ENCODE measurements at regions not wholly inside any gene's neighbourhood (a gene's known extent, or its start where the extent isn't known, plus 50 kb on each side); places are given as distances from the start of the nearest gene placed in this dataset.

DNA sequence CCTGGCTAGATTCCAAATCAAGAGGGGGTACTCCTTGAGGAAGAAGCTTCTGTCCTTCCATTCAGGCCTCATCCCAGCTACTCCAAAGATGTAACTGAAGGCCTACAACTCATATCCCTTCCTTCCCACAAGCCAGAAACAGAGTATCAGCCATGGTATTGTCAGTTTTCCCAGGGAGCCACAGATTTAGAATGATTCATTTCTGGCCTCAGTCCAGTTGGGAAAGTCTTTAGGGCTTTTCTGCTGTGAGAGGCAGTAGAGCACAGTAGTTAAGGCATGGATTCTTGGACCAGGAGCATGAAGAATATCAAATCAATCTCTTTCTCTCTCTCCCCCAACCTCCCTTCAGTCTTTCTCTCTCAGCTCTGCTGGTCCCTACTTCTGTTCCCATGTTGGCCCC lies 505.0 kb downstream of the BCOR start:
- Histone ChIP-seq H3K27ac (ENCODE audit: low read depth, low read length) (no peak overlapping the region), H3K27me3 (ENCODE audit: insufficient read depth, low read length) (no peaks in the 10 kb centered on the region), H3K4me3 (ENCODE audit: low read depth, low read length) (no peak overlapping the region), H3K36me3 (ENCODE audit: insufficient read depth, low read length) (no peaks in the 10 kb centered on the region), H3K4me1 (ENCODE audit: control insufficient read depth, insufficient read depth, low read length, unreplicated experiment) (no peaks in the 10 kb centered on the region), H2AFZ (ENCODE audit: low read length, unreplicated experiment) (no peak overlapping the region), H3K79me2 (ENCODE audit: control insufficient read depth, insufficient read depth, low read length, unreplicated experiment) (no peaks in the 10 kb centered on the region)

DNA sequence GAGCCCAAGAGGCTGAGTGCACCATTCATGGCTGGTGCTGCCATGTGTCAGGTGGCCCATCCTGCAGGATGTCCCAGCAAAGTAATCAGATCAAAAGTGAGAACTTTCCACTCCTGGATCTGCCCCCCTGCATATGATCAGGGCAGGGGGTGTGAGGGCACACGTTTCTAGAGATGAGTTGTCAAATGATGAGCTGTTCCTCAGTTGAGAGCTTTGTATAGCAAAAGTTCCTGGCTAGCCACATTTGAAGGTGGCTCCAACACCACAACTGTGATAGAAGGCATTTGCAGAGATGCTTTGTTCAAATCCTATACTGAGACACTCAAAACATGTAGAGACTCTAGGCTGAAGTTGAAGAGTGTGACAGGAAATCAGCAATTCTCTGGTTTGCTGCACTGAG lies 501.8 kb downstream of the BCOR start:
- H3K27ac ChIP-seq (ENCODE audit: low read depth, low read length) = no peak overlapping the region
- H3K27me3 ChIP-seq (ENCODE audit: insufficient read depth, low read length) = no peaks in the 10 kb centered on the region
- no peaks in the 10 kb centered on the region for H3K79me2 ChIP-seq (ENCODE audit: control insufficient read depth, insufficient read depth, low read length, unreplicated experiment)
- no peak overlapping the region for H2AFZ ChIP-seq (ENCODE audit: low read length, unreplicated experiment)
- no peaks in the 10 kb centered on the region for H3K4me1 ChIP-seq (ENCODE audit: control insufficient read depth, insufficient read depth, low read length, unreplicated experiment)
- no peaks in the 10 kb centered on the region for H3K36me3 ChIP-seq (ENCODE audit: insufficient read depth, low read length)
- H3K4me3 ChIP-seq (ENCODE audit: low read depth, low read length) = no peak overlapping the region

DNA sequence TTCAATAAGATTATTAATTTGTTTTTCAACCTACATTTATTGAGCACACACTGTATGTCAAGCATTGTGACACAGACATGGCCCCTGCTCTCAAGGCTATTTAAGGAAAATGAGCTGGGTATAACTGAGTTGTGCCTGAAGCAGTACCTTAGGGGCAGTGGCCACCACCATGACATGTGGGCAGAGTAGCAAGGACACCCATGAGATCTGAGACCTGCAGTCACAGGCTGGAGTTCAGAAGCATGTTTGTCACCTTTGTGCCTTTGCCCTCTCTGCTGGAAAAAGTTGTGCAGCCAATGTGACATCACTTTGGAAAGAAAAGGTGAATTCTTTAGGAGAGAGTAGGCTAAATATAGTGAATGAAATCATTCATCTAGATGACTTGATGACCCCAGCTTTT lies 501.3 kb downstream of the BCOR start:
- H3K4me3 ChIP-seq (ENCODE audit: low read depth, low read length) = no peak overlapping the region
- H3K4me1 ChIP-seq (ENCODE audit: control insufficient read depth, insufficient read depth, low read length, unreplicated experiment) = no peaks in the 10 kb centered on the region
- no peaks in the 10 kb centered on the region for H3K79me2 ChIP-seq (ENCODE audit: control insufficient read depth, insufficient read depth, low read length, unreplicated experiment)
- no peaks in the 10 kb centered on the region for H3K27me3 ChIP-seq (ENCODE audit: insufficient read depth, low read length)
- H3K27ac ChIP-seq (ENCODE audit: low read depth, low read length) = no peak overlapping the region
- no peaks in the 10 kb centered on the region for H3K36me3 ChIP-seq (ENCODE audit: insufficient read depth, low read length)
- no peak overlapping the region for H2AFZ ChIP-seq (ENCODE audit: low read length, unreplicated experiment)

- no peaks in the 10 kb centered on the region for H3K4me1 ChIP-seq (ENCODE audit: control insufficient read depth, insufficient read depth, low read length, unreplicated experiment)
- H3K36me3 ChIP-seq (ENCODE audit: insufficient read depth, low read length) = no peaks in the 10 kb centered on the region
- H3K4me3 ChIP-seq (ENCODE audit: low read depth, low read length) = no peak overlapping the region
- H3K79me2 ChIP-seq (ENCODE audit: control insufficient read depth, insufficient read depth, low read length, unreplicated experiment) = no peaks in the 10 kb centered on the region
- H3K27me3 ChIP-seq (ENCODE audit: insufficient read depth, low read length) = no peaks in the 10 kb centered on the region; the same call in 1 of the 2 replicates
- no peak overlapping the region for H2AFZ ChIP-seq (ENCODE audit: low read length, unreplicated experiment)
- H3K27ac ChIP-seq (ENCODE audit: low read depth, low read length) = no peak overlapping the region
These were observed 498.4 kb downstream of the BCOR start for GRCh38 chrX:39599339-39599738.

DNA sequence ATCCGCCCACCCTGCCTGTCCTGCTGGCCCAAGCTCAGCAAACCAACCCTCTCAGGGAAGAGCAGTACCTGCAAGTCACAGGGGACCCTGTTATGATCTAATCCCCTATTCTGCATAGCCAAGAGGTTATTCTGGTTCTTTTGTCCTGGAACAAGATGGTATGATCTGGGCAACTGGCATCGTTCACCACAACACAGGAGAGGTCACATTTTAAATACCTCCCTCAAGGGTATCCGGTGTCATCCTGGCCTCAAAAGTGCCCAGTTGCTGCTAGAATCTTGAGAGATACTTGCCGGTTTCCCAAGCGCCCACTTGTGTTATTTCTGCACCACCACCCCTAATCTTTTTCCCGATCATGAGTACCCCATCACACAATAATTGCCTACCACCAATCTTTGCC lies 497.5 kb downstream of the BCOR start:
- no peaks in the 10 kb centered on the region for H3K36me3 ChIP-seq (ENCODE audit: insufficient read depth, low read length)
- no peak overlapping the region for H3K27ac ChIP-seq (ENCODE audit: low read depth, low read length)
- no peaks in the 10 kb centered on the region for H3K79me2 ChIP-seq (ENCODE audit: control insufficient read depth, insufficient read depth, low read length, unreplicated experiment)
- no peaks in the 10 kb centered on the region; the same call in 1 of the 2 replicates for H3K27me3 ChIP-seq (ENCODE audit: insufficient read depth, low read length)
- no peak overlapping the region for H2AFZ ChIP-seq (ENCODE audit: low read length, unreplicated experiment)
- H3K4me3 ChIP-seq (ENCODE audit: low read depth, low read length) = no peak overlapping the region
- no peaks in the 10 kb centered on the region for H3K4me1 ChIP-seq (ENCODE audit: control insufficient read depth, insufficient read depth, low read length, unreplicated experiment)

- no peaks in the 10 kb centered on the region; the same call in 1 of the 2 replicates for H3K27me3 ChIP-seq (ENCODE audit: insufficient read depth, low read length)
- no peaks in the 10 kb centered on the region for H3K79me2 ChIP-seq (ENCODE audit: control insufficient read depth, insufficient read depth, low read length, unreplicated experiment)
- H3K36me3 ChIP-seq (ENCODE audit: insufficient read depth, low read length) = no peaks in the 10 kb centered on the region
- H3K4me3 ChIP-seq (ENCODE audit: low read depth, low read length) = no peak overlapping the region
- no peak overlapping the region for H2AFZ ChIP-seq (ENCODE audit: low read length, unreplicated experiment)
- no peaks in the 10 kb centered on the region for H3K4me1 ChIP-seq (ENCODE audit: control insufficient read depth, insufficient read depth, low read length, unreplicated experiment)
- no peak overlapping the region for H3K27ac ChIP-seq (ENCODE audit: low read depth, low read length)
These were observed 496.3 kb downstream of the BCOR start for GRCh38 chrX:39601231-39602177.

- H3K4me3 ChIP-seq (ENCODE audit: low read depth, low read length) = no peak overlapping the region
- H3K36me3 ChIP-seq (ENCODE audit: insufficient read depth, low read length) = no peaks in the 10 kb centered on the region
- no peaks in the 10 kb centered on the region for H3K4me1 ChIP-seq (ENCODE audit: control insufficient read depth, insufficient read depth, low read length, unreplicated experiment)
- H3K79me2 ChIP-seq (ENCODE audit: control insufficient read depth, insufficient read depth, low read length, unreplicated experiment) = no peaks in the 10 kb centered on the region
- H3K27ac ChIP-seq (ENCODE audit: low read depth, low read length) = no peak overlapping the region
- no peak overlapping the region for H2AFZ ChIP-seq (ENCODE audit: low read length, unreplicated experiment)
- H3K27me3 ChIP-seq (ENCODE audit: insufficient read depth, low read length) = no peaks in the 10 kb centered on the region; the same call in 1 of the 2 replicates
These were observed 495.6 kb downstream of the BCOR start for GRCh38 chrX:39602195-39602594.

GRCh38 chrX:39603230-39603629 lies 494.5 kb downstream of the BCOR start:
- Histone ChIP-seq H3K4me3 (ENCODE audit: low read depth, low read length) (no peak overlapping the region), H3K36me3 (ENCODE audit: insufficient read depth, low read length) (no peaks in the 10 kb centered on the region), H2AFZ (ENCODE audit: low read length, unreplicated experiment) (no peak overlapping the region)

GRCh38 chrX:39605183-39605582 lies 492.6 kb downstream of the BCOR start:
- no peaks in the 10 kb centered on the region for H3K79me2 ChIP-seq (ENCODE audit: control insufficient read depth, insufficient read depth, low read length, unreplicated experiment)
- no peaks in the 10 kb centered on the region for H3K36me3 ChIP-seq (ENCODE audit: insufficient read depth, low read length)
- no peak overlapping the region for H3K4me3 ChIP-seq (ENCODE audit: low read depth, low read length)
- peaks cover 10% of the 10 kb centered on the region; the same call in 1 of the 2 replicates for H3K27me3 ChIP-seq (ENCODE audit: insufficient read depth, low read length)
- H3K27ac ChIP-seq (ENCODE audit: low read depth, low read length) = no peak overlapping the region
- H3K4me1 ChIP-seq (ENCODE audit: control insufficient read depth, insufficient read depth, low read length, unreplicated experiment) = no peaks in the 10 kb centered on the region
- H2AFZ ChIP-seq (ENCODE audit: low read length, unreplicated experiment) = no peak overlapping the region

More at GRCh38 chrX:39603230-39603629, 494.5 kb downstream of the BCOR start:
- Histone ChIP-seq H3K27ac (ENCODE audit: low read depth, low read length) (no peak overlapping the region), H3K27me3 (ENCODE audit: insufficient read depth, low read length) (peaks cover 3% of the 10 kb centered on the region; the same call in 1 of the 2 replicates), H3K4me1 (ENCODE audit: control insufficient read depth, insufficient read depth, low read length, unreplicated experiment) (no peaks in the 10 kb centered on the region), H3K79me2 (ENCODE audit: control insufficient read depth, insufficient read depth, low read length, unreplicated experiment) (no peaks in the 10 kb centered on the region)

DNA sequence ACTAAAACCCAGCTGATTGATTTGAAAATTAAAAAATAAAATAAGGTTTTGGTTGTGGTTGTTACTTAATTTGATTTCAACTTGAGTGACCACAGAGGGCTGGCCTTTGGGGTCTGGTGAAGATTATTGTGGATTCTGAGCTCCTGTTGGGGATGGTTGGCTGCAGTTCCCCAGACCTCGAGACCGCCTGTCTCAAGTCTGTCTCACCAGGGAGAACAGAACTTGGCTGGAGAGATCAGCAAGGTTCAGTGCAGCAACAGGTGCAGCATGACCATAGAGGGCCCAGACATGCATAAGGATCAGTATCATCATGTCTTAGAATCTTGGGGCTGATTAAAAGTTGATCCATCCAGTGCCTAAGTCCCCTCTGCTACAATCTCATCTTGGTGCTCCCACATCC lies 491.9 kb downstream of the BCOR start:
- Histone ChIP-seq H3K36me3 (ENCODE audit: insufficient read depth, low read length) (no peaks in the 10 kb centered on the region), H2AFZ (ENCODE audit: low read length, unreplicated experiment) (no peak overlapping the region), H3K4me1 (ENCODE audit: control insufficient read depth, insufficient read depth, low read length, unreplicated experiment) (no peaks in the 10 kb centered on the region), H3K27me3 (ENCODE audit: insufficient read depth, low read length) (peaks cover 17% of the 10 kb centered on the region; the same call in 1 of the 2 replicates), H3K79me2 (ENCODE audit: control insufficient read depth, insufficient read depth, low read length, unreplicated experiment) (no peaks in the 10 kb centered on the region), H3K27ac (ENCODE audit: low read depth, low read length) (no peak overlapping the region), H3K4me3 (ENCODE audit: low read depth, low read length) (no peak overlapping the region)

GRCh38 chrX:39609941-39610340 lies 487.8 kb downstream of the BCOR start:
- H3K27me3 ChIP-seq (ENCODE audit: insufficient read depth, low read length) = peaks cover 48% of the 10 kb centered on the region
- H2AFZ ChIP-seq (ENCODE audit: low read length, unreplicated experiment) = no peak overlapping the region
- H3K4me1 ChIP-seq (ENCODE audit: control insufficient read depth, insufficient read depth, low read length, unreplicated experiment) = no peaks in the 10 kb centered on the region
- no peaks in the 10 kb centered on the region for H3K79me2 ChIP-seq (ENCODE audit: control insufficient read depth, insufficient read depth, low read length, unreplicated experiment)
- H3K36me3 ChIP-seq (ENCODE audit: insufficient read depth, low read length) = no peaks in the 10 kb centered on the region
- H3K4me3 ChIP-seq (ENCODE audit: low read depth, low read length) = no peak overlapping the region
- no peak overlapping the region for H3K27ac ChIP-seq (ENCODE audit: low read depth, low read length)
